Breast epithelium (tissue), 3 donors: ENCODE measurements at regions not wholly inside any gene's neighbourhood (a gene's known extent, or its start where the extent isn't known, plus 50 kb on each side); places are given as distances from the start of the nearest gene placed in this dataset.
"Not testable (repeated sequence)": the region's sequence is repeated elsewhere in the genome, so short reads cannot be mapped to it uniquely, and the experiment has no call there.

Experiments
- POLR2A ChIP-seq: fragments of 450-650 bp; IDR thresholded peaks from one replicate; pipeline ENCODE4 v1.6.1; 2016; ENCODE audit warnings: antibody characterized with exemption, mild to moderate bottlenecking, moderate library complexity
- POLR2AphosphoS5 ChIP-seq, 3 donors: sonication (generic); formaldehyde crosslinking; IDR thresholded peaks; one replicate each; pipeline ENCODE4 v1.6.1; 2017; ENCODE audit warnings: antibody characterized with exemption in 3 of 3
- TF ChIP-seq, protein P1 (sequence below), 3 donors: fragments of 450-650 bp; IDR thresholded peaks; one replicate each; pipeline ENCODE4 v1.5.1; 2016 to 2017; ENCODE audit warnings: antibody characterized with exemption in 3 of 3, mild to moderate bottlenecking in 3 of 3, moderate library complexity in 3 of 3

DNA sequence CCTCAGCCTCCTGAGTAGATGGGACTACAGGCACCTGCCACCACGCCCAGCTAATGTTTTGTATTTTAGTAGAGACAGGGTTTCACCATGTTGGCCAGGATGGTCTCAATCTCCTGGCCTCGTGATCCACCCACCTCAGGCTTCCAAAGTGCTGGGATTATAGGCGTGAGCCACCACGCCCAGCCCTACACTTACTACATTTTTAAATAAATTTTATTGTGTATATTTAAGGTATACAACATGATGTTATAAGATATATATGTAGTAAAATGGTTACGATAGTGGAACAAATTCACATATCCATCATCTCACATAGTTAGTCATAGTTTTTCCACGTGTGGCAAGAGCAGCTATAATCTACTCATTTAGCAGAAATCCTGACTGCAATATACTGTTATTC is 189.6 kb downstream of the TMEM114 start:
- TF ChIP-seq POLR2A; POLR2AphosphoS5 (IDR thresholded peaks at IDR 0.05): not testable (repeated sequence)
- TF ChIP-seq, protein P1, sequence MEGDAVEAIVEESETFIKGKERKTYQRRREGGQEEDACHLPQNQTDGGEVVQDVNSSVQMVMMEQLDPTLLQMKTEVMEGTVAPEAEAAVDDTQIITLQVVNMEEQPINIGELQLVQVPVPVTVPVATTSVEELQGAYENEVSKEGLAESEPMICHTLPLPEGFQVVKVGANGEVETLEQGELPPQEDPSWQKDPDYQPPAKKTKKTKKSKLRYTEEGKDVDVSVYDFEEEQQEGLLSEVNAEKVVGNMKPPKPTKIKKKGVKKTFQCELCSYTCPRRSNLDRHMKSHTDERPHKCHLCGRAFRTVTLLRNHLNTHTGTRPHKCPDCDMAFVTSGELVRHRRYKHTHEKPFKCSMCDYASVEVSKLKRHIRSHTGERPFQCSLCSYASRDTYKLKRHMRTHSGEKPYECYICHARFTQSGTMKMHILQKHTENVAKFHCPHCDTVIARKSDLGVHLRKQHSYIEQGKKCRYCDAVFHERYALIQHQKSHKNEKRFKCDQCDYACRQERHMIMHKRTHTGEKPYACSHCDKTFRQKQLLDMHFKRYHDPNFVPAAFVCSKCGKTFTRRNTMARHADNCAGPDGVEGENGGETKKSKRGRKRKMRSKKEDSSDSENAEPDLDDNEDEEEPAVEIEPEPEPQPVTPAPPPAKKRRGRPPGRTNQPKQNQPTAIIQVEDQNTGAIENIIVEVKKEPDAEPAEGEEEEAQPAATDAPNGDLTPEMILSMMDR (IDR thresholded peaks at IDR 0.05), result not testable (repeated sequence)
